GM12891 (cell line): ENCODE measurements at regions not wholly inside any gene's neighbourhood (a gene's known extent, or its start where the extent isn't known, plus 50 kb on each side); places are given as distances from the start of the nearest gene placed in this dataset.

Experiments
- PAX5 ChIP-seq: IDR thresholded peaks from 2 replicates; pipeline ENCODE4 v1.6.1; 2011; ENCODE audit warnings: low read length, moderate library complexity, mild to moderate bottlenecking; ENCODE audit not compliant: insufficient read depth, severe bottlenecking
- POLR2A ChIP-seq: IDR thresholded peaks from 2 replicates; pipeline ENCODE4 v1.6.1; 2011; ENCODE audit warnings: low read depth, low read length, control low read depth
- POLR2AphosphoS5 ChIP-seq: IDR thresholded peaks from 2 replicates; pipeline ENCODE4 v1.6.1; 2011; ENCODE audit warnings: low read depth, low read length, control low read depth
- POU2F2 ChIP-seq: IDR thresholded peaks from 2 replicates; pipeline ENCODE4 v1.6.1; 2011; ENCODE audit warnings: low read depth, mild to moderate bottlenecking, control low read depth, low read length, moderate library complexity
- SPI1 ChIP-seq: IDR thresholded peaks from 2 replicates; pipeline ENCODE4 v1.6.1; 2011; ENCODE audit warnings: low read depth, low read length, control low read depth
- TAF1 ChIP-seq: IDR thresholded peaks from 2 replicates; pipeline ENCODE4 v1.6.1; 2011; ENCODE audit warnings: low read depth, low read length, control low read depth

GRCh38 chr1:78291418-78291817, 199.4 kb upstream of the PTGFR start:
- TF ChIP-seq POLR2A (no peak), POLR2AphosphoS5 (no peak), POU2F2 (no peak), TAF1 (no peak), PAX5 (no peak), SPI1 (no peak)
